ENCODE measurements at regions not wholly inside any gene's neighbourhood (a gene's known extent, or its start where the extent isn't known, plus 50 kb on each side); places are given as distances from the start of the nearest gene placed in this dataset.
A peak's percentile ranks its signal among the peaks of the same experiment; 100 is the strongest.
"Not testable (repeated sequence)": the region's sequence is repeated elsewhere in the genome, so short reads cannot be mapped to it uniquely, and the experiment has no call there.

DNA sequence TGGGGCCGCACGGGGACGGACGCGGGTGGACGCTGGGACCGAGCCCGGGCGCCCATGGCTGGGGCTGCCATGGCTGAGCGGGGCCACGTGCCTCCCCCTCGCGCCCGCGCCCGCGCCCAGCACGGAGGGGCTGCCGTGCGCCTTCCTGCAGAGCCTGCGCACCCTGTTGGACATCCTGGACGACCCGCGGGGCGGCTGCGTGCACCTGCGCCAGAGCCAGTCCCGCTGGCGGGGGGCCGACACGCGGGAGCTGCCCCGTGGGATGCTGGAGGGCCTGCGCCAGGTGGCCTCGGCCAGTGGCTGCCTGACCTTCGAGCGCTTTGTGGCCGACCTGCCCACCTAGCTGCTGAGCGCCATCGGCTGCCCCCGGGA, 72.5 kb upstream of the KCTD7 start:
- TF ChIP-seq, protein P1, sequence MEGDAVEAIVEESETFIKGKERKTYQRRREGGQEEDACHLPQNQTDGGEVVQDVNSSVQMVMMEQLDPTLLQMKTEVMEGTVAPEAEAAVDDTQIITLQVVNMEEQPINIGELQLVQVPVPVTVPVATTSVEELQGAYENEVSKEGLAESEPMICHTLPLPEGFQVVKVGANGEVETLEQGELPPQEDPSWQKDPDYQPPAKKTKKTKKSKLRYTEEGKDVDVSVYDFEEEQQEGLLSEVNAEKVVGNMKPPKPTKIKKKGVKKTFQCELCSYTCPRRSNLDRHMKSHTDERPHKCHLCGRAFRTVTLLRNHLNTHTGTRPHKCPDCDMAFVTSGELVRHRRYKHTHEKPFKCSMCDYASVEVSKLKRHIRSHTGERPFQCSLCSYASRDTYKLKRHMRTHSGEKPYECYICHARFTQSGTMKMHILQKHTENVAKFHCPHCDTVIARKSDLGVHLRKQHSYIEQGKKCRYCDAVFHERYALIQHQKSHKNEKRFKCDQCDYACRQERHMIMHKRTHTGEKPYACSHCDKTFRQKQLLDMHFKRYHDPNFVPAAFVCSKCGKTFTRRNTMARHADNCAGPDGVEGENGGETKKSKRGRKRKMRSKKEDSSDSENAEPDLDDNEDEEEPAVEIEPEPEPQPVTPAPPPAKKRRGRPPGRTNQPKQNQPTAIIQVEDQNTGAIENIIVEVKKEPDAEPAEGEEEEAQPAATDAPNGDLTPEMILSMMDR (conservative IDR thresholded peaks at IDR 0.05; ENCODE audit: low read depth, low read length), result no peak
- no peak for DNase-seq (ENCODE audit: low read depth)
- H3K4me3 ChIP-seq (ENCODE audit: low read length), result no peak overlapping the region

DNA sequence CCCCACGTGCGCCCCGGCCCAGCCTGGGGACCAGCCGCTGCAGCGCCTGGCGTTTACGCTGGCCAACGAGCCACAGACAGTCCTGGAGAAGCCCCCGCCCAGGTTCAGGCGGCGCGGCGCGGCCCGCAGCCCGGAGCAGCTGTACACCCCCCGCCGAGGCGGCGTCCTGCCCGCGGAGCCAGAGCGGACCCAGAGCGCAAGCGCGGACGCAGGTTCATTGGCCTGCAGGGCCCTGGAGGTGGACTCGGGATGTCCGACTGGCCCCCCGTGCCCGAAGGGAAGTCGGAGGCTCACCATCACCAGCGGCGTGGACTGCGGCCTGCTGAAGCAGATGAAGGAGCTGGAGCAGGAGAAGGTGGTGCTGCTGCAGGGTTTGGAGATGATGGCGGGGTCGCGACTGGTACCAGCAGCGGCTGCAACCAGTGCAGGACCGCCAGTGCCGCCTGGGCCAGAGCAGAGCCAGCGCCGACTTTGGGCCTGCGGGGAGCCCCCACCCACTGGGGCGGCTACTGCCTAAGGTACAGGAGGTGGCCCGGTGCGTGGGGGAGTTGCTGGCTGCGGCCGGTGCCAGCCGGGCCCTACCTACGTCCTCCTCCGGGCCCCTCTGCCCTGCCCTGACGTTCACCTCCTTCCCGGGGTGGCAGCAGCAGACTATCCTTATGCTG, 72.0 kb upstream of the KCTD7 start:
- TF ChIP-seq, protein P1 (conservative IDR thresholded peaks at IDR 0.05; ENCODE audit: low read depth, low read length), result no peak
- H3K4me3 ChIP-seq (ENCODE audit: low read length), result no peak overlapping the region
- DNase-seq (ENCODE audit: low read depth), result no peak

DNA sequence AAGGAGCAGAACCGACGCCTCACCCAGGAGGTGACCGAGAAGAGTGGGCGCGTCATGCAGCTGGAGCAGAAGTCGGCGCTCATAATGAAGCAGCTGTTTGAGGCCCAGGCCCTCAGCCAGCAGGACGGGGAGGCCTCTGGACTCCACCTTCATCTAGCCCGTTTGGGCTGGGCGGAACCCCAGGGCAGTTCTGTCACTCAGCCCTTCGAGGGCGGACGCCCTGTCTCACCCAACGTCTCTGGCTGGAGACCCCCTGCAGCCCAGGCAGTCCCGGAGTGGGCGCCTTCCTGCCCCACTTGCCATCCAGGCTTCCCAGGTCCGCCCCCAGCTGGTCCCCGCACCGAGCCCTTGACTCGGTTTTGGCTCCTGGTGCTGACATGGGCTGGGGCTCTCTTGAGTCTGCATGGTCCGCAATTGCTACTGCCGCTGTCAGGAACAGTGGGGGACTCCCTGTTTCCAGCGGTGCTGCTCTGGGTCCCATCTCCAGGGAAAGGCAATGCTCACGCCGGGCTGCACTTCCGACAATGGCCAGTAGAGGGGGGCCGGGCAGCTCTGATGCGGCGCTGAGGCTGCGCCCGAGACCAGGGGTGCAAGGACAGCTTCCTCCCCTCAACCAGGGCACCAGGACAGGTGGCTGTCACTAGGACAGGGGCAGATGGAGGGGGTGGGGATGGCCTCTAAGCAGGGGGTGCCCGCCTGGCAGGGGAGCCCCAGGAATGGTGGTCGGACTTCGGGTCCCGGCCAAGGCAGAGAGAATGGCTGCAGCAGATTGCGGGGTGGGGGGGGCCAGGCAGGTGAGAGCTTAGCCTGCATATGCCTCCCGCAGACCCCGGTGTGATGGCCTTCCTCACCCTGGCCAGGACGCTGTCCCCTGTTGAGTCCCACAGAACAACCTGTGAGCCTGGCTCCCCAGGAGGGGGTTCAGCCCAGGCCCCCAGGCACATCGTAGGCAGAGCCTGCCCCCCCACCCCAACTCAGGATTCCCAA, 71.2 kb upstream of the KCTD7 start:
- TF ChIP-seq, protein P1 (conservative IDR thresholded peaks at IDR 0.05; ENCODE audit: low read depth, low read length), result peak; percentile 95
- DNase-seq (ENCODE audit: low read depth), result no peak

DNA sequence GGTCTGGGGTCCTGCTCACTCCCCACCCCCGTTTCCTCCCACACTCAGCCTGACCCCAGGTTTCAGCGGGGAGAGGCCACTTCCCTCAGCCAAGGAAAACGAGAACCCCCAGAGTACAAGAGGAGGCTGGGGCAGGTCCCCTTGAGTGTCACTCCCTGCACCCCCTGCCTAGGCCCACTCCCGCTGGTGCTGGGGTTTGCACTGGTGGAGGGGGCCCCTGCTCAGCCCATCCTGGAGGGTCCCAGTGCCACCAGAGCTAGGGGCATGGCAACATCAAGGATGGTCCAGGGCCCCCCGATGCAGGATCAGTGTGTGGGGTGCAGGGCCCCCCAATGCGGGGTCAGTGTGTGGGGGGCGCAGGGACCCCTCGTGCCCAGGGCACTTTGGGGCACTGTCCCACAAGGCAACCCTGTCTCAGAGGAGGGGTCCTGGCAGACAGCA, 70.5 kb upstream of the KCTD7 start:
- TF ChIP-seq, protein P1 (conservative IDR thresholded peaks at IDR 0.05; ENCODE audit: low read depth, low read length), result no peak
- DNase-seq (ENCODE audit: low read depth), result no peak
- no peak overlapping the region for H3K4me3 ChIP-seq (ENCODE audit: low read length)

More for the DNA sequence above, 71.2 kb upstream of the KCTD7 start:
- H3K4me3 ChIP-seq (ENCODE audit: low read length), result no peak overlapping the region

DNA sequence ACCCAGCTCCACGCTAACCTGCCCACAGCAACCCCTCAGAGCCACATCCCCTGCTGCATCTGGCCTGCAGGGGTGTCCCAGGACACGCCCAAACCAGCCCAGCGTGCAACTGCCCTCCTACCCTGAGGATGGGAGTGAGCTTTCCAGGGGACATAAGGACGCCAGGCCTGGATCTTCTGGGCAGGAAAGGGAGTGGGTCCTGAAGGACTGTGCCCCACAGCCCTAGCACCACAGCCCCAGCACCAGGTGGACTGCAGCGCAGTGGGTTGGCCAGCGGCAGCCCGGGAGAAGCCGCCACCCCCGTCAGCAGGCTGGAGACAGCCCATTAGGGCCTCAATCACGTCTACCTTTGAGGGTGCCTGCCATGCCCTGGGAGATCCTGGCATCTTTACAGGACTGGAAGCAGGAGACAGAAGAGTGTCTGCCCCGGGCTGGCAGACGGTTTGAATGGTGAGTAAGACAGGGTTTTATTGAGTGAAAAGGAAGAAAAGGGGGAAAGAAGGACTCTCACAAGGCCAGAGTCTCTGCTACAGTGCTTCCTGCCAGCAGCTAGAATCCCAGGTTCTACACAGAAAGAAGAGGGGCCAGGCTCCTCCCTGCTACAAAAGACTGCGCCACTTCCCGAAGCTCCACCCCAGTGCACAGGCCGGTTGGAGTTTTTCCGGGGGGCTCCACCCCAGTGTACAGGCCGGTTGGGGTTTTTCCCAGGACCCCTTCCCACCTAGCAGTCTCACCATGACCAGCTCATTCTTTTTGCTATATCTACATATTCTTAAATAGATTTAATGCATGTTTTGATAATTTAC, 69.8 kb upstream of the KCTD7 start:
- no peak overlapping the region for H3K4me3 ChIP-seq (ENCODE audit: low read length)
- TF ChIP-seq, protein P1 (conservative IDR thresholded peaks at IDR 0.05; ENCODE audit: low read depth, low read length), result no peak
- DNase-seq (ENCODE audit: low read depth), result no peak

DNA sequence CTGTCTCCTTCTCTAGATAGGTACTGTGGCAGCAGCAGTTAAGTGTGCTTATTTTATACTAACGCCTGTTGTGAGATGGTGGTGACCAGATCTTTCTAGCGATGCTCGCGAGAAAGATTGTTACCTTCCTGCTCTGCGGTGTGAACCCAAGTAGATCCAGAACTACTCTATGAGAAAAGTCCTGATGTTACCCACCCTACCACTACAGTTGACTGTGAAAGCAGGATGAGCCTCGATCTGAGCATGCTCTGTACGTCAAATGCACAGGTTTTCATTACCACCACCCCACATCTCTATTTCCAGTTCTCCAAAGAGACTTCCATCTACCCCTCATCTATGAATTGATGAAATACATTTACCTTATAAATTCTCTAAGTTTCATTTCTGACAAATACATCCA, 64.6 kb upstream of the KCTD7 start:
- H3K4me3 ChIP-seq (ENCODE audit: low read length), result no peak overlapping the region
- DNase-seq (ENCODE audit: low read depth), result no peak
- TF ChIP-seq, protein P1 (conservative IDR thresholded peaks at IDR 0.05; ENCODE audit: low read depth, low read length), result no peak

DNA sequence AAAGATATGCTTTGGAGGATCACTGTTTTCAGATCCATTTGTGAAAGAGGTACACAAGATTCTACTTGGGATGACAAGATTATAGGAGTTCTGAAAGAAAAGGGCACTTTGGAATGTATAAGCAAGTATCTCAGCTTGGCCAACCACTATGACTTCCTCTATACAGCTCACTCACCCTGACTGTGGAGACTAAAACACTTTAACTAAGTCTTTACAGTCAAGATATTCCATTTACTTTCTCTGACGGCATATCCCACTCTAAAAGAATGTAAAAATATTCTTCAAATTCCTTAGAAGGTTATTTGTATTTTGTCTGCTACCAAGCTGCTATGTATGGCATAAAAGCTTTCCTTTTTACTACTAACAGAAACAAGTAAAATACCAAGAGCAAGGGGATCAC, 58.5 kb upstream of the KCTD7 start:
- DNase-seq (ENCODE audit: low read depth), result not testable (repeated sequence)

More for the DNA sequence above, 58.5 kb upstream of the KCTD7 start:
- H3K4me3 ChIP-seq (ENCODE audit: low read length), result not testable (repeated sequence)

All from retinal pigment epithelial cell (primary cell).